ENCODE measurements at regions not wholly inside any gene's neighbourhood (a gene's known extent, or its start where the extent isn't known, plus 50 kb on each side); places are given as distances from the start of the nearest gene placed in this dataset.
"Not testable (repeated sequence)": the region's sequence is repeated elsewhere in the genome, so short reads cannot be mapped to it uniquely, and the experiment has no call there.

DNA sequence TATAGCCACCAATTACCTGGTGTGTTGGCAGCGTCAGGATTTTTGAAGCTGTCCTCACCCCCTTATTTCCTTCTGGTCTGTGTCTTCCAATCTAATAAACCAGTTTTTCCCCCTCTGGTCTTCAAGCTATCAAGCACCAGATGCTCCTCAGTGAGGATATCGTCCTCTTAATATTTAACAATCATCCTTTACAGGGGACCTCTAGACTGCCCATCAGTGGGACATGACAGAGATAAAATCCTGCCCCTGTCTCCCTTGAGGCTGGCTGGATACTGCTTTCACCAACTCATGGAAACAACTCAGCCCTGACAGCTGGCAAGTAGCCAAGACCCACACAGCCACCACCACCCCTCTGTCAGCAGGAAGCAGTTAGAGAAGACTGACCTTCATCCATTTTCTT is 421.0 kb upstream of the API5 start:
- TF ChIP-seq, protein P1, sequence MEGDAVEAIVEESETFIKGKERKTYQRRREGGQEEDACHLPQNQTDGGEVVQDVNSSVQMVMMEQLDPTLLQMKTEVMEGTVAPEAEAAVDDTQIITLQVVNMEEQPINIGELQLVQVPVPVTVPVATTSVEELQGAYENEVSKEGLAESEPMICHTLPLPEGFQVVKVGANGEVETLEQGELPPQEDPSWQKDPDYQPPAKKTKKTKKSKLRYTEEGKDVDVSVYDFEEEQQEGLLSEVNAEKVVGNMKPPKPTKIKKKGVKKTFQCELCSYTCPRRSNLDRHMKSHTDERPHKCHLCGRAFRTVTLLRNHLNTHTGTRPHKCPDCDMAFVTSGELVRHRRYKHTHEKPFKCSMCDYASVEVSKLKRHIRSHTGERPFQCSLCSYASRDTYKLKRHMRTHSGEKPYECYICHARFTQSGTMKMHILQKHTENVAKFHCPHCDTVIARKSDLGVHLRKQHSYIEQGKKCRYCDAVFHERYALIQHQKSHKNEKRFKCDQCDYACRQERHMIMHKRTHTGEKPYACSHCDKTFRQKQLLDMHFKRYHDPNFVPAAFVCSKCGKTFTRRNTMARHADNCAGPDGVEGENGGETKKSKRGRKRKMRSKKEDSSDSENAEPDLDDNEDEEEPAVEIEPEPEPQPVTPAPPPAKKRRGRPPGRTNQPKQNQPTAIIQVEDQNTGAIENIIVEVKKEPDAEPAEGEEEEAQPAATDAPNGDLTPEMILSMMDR (conservative IDR thresholded peaks at IDR 0.05; ENCODE audit: low read depth, low read length): no peak
- DNase-seq (ENCODE audit: low read depth): no peak
- no peak overlapping the region for H3K4me3 ChIP-seq (ENCODE audit: low read depth, low read length)

DNA sequence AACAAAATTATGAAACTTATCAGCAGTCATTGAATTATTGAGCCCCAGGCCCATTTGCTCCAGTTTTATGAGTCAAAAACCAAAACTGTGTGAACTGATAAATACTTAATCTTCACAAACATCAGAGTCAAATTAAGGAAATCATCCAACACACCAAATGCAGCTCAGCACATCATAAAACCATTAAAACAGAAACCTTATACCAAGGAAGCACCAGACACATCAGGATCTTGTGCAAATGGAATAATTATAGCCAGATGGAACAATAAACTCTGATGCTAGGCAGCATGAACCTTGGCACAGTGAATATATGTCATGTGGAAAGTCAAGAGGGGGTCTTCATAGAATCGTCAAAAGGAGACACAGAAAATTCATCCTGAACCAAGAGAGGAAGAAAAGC is 410.7 kb upstream of the API5 start:
- H3K4me3 ChIP-seq (ENCODE audit: low read depth, low read length): no peak overlapping the region

DNA sequence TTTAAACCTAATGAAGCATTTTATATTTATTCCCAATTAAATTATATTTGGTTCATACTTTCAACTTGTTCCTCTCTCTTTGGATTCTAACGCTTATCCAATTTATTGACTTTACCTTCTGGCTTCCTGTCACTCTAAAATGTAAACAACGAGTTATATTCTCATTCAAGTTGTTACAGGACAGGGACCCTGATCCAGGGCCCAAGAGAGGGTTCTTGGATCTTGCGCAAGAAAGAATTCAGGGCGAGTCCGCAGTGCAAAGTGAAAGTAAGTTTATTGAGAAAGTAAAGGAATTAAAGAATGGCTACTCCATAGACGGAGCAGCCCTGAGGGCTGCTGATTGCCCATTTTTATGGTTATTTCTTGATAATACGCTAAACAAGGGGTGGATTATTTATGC is 405.6 kb upstream of the API5 start:
- no peak overlapping the region for H3K4me3 ChIP-seq (ENCODE audit: low read depth, low read length)
- TF ChIP-seq, protein P1 (conservative IDR thresholded peaks at IDR 0.05; ENCODE audit: low read depth, low read length): no peak
- no peak for DNase-seq (ENCODE audit: low read depth)

More for the DNA sequence above, 410.7 kb upstream of the API5 start:
- no peak for DNase-seq (ENCODE audit: low read depth)
- TF ChIP-seq, protein P1 (conservative IDR thresholded peaks at IDR 0.05; ENCODE audit: low read depth, low read length): no peak

- TF ChIP-seq, protein P1 (conservative IDR thresholded peaks at IDR 0.05; ENCODE audit: low read depth, low read length): no peak
- DNase-seq (ENCODE audit: low read depth): no peak
- H3K4me3 ChIP-seq (ENCODE audit: low read depth, low read length): no peak overlapping the region
Observed at GRCh38 chr11:42913731-42914130, 398.1 kb upstream of the API5 start.

DNA sequence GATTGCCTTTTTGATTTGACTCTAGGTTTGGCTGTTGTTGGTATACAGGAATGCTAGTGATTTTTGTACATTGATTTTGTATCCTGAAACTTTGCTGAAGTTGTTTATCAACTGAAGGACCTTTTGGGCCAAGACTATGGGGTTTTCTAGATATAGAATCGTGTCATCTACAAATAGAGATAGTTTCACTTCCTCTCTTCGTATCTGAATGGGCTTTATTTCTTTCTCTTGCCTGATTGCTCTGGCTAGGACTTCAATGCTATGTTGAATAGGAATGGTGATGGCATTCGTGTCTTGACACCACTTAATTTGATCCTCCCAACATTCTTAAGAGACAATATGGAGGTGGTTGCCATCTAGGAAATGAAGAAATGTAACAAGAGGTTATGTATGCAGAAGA is 388.1 kb upstream of the API5 start:
- TF ChIP-seq, protein P1 (conservative IDR thresholded peaks at IDR 0.05; ENCODE audit: low read depth, low read length): no peak
- H3K4me3 ChIP-seq (ENCODE audit: low read depth, low read length): no peak overlapping the region
- no peak for DNase-seq (ENCODE audit: low read depth)

DNA sequence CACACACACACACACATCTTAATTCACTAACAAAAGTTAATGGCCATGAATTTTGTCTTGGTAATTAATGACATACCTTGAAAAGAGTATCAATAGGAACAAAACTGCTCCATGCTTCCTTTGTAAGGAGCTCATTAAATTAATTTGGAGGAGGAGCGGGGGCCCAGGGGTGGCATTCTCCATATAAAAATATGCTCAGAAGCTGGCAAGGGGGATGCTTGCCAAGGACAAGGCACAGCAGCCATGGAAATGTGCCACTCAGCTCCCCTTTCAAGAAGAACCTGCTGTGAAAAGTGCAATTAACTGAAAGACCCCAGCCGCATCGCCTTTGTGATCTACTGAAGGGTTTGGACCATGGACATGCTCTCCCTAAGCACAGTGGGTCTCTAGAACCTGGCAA is 385.9 kb upstream of the API5 start:
- no peak overlapping the region for H3K4me3 ChIP-seq (ENCODE audit: low read depth, low read length)
- TF ChIP-seq, protein P1 (conservative IDR thresholded peaks at IDR 0.05; ENCODE audit: low read depth, low read length): no peak
- DNase-seq (ENCODE audit: low read depth): no peak

GRCh38 chr11:42947405-42947804 is 364.4 kb upstream of the API5 start:
- H3K4me3 ChIP-seq (ENCODE audit: low read depth, low read length): no peak overlapping the region
- TF ChIP-seq, protein P1 (conservative IDR thresholded peaks at IDR 0.05; ENCODE audit: low read depth, low read length): no peak
- DNase-seq (ENCODE audit: low read depth): no peak

DNA sequence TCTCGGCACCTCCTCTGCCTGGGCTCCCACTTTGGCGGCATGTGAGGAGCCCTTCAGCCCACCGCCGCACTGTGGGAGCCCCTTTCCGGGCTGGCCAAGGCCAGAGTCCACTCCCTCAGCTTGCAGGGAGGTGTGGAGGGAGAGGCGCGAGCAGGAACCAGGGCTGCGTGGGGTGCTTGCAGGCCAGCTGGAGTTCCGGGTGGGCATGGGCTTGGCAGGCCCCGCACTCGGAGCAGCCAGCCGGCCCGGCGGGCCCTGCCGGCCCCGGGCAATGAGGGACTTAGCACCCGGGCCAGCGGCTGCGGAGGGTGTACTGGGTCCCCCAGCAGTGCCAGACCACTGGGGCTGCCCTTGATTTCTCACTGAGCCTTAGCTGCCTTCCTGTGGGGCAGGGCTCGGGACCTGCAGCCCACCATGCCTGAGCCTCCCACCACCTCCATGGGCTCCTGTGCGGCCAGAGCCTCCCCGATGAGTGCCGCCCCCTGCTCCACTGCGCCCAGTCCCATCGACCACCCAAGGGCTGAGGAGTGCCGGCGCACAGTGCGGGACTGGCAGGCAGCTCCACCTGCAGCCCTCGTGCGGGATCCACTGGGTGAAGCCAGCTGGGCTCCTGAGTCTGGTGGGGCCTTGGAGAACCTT is 361.9 kb upstream of the API5 start:
- not testable (repeated sequence) for DNase-seq (ENCODE audit: low read depth)

More for the DNA sequence above, 361.9 kb upstream of the API5 start:
- H3K4me3 ChIP-seq (ENCODE audit: low read depth, low read length): not testable (repeated sequence)
